Gastrocnemius medialis (tissue), 4 donors: ENCODE measurements at regions not wholly inside any gene's neighbourhood (a gene's known extent, or its start where the extent isn't known, plus 50 kb on each side); places are given as distances from the start of the nearest gene placed in this dataset.

Experiments
- CTCF ChIP-seq, 5 experiments: fragments of 450-650 bp in 3 of 5; fragments of 200-600 bp in 2 of 5; sonication (generic) in 2 of 5; IDR thresholded peaks in 4 of 5; conservative IDR thresholded peaks in 1 of 5; 1 replicate in 4 of 5; 2 replicates in 1 of 5; pipeline ENCODE4 v1.5.1; 2016 to 2019; ENCODE audit warnings: antibody characterized with exemption in 5 of 5, mild to moderate bottlenecking in 3 of 5, moderate library complexity in 3 of 5
- POLR2A ChIP-seq, 2 donors: fragments of 450-650 bp; IDR thresholded peaks; one replicate each; pipeline ENCODE4 v1.6.1; 2017; ENCODE audit warnings: antibody characterized with exemption in 2 of 2, mild to moderate bottlenecking in 2 of 2, moderate library complexity in 2 of 2

GRCh38 chr10:88069338-88069737 is 205.9 kb downstream of the PTEN start:
- TF ChIP-seq CTCF (IDR thresholded peaks at IDR 0.05 in 4 of 5, conservative IDR thresholded peaks at IDR 0.05 in 1 of 5) (no peak), POLR2A (IDR thresholded peaks at IDR 0.05) (no peak)
